ENCODE measurements at regions not wholly inside any gene's neighbourhood (a gene's known extent, or its start where the extent isn't known, plus 50 kb on each side); places are given as distances from the start of the nearest gene placed in this dataset.
"Not testable (repeated sequence)": the region's sequence is repeated elsewhere in the genome, so short reads cannot be mapped to it uniquely, and the experiment has no call there.

DNA sequence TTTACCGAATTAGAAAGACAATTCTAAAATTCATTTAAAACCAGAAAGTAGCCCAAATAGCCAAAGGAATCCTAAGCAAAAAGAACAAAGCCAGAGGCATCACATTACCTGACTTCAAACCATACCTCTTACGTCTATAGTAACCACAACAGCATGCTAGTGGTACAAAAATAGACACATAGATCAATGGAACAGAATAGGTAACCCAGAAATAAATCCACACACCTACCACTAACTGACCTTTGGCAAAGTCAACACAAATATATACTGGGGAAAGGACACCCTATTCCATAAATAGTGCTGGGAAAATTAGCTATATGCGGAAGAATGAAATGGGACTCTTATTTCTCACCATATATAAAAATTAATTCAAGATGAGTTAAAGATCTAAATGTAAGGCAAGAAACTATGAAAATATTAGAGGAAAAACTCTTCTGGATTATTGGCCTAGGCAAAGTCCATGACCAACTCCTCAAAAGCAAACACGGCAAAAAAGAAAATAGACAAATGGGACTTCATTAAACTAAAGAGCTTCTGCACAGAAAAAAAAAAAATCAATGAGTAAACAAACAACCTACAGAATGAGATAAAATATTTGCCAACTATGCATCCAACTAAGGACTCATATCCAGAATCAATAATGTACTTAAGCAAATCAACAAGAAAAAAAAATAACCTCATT lies 568.9 kb downstream of the SOX5 start:
- no peak overlapping the region for H3K4me3 ChIP-seq (ENCODE audit: low read length)
- H3K27ac ChIP-seq (ENCODE audit: low read depth, low read length): no peak overlapping the region
- H3K9me2 ChIP-seq (replicated peaks; ENCODE audit: control insufficient read depth, low read length): no peaks in the 10 kb centered on the region
- no peaks in the 10 kb centered on the region; the same call in 1 of the 2 replicates for H3K9me3 ChIP-seq (ENCODE audit: control insufficient read depth, insufficient read depth, low read length)
- no peak overlapping the region for H3K4me2 ChIP-seq (ENCODE audit: low read length)
- no peaks in the 10 kb centered on the region for H3F3A ChIP-seq (ENCODE audit: control insufficient read depth, insufficient read depth)
- no peaks in the 10 kb centered on the region for H3K79me2 ChIP-seq (ENCODE audit: control insufficient read depth, low read length)
- H3K4me1 ChIP-seq (ENCODE audit: control insufficient read depth, low read length): no peaks in the 10 kb centered on the region
- no peaks in the 10 kb centered on the region for H3K36me3 ChIP-seq (ENCODE audit: control insufficient read depth, low read length)
- H4K20me1 ChIP-seq (ENCODE audit: control insufficient read depth, insufficient read depth, low read depth, low read length): no peaks in the 10 kb centered on the region
- TF ChIP-seq CTCF (IDR thresholded peaks at IDR 0.05; ENCODE audit: low read depth, low read length, poor library complexity, severe bottlenecking) (no peak), EZH2phosphoT487 (IDR thresholded peaks at IDR 0.05; ENCODE audit: borderline replicate concordance, low read length) (no peak)
- no peaks in the 10 kb centered on the region for H3K27me3 ChIP-seq (ENCODE audit: control insufficient read depth, low read length)

- not testable (repeated sequence) for H3K4me2 ChIP-seq (ENCODE audit: low read length); H3K4me1 ChIP-seq (ENCODE audit: control insufficient read depth, low read length); H3K9me3 ChIP-seq (ENCODE audit: control insufficient read depth, insufficient read depth, low read length); H3K27ac ChIP-seq (ENCODE audit: low read depth, low read length); H4K20me1 ChIP-seq (ENCODE audit: control insufficient read depth, insufficient read depth, low read depth, low read length); H3K27me3 ChIP-seq (ENCODE audit: control insufficient read depth, low read length); H3F3A ChIP-seq (ENCODE audit: control insufficient read depth, insufficient read depth); H3K9me2 ChIP-seq (replicated peaks; ENCODE audit: control insufficient read depth, low read length); H3K4me3 ChIP-seq (ENCODE audit: low read length); H3K79me2 ChIP-seq (ENCODE audit: control insufficient read depth, low read length); H3K36me3 ChIP-seq (ENCODE audit: control insufficient read depth, low read length)
Measured at GRCh38 chr12:23388898-23389297, 560.6 kb downstream of the SOX5 start.

DNA sequence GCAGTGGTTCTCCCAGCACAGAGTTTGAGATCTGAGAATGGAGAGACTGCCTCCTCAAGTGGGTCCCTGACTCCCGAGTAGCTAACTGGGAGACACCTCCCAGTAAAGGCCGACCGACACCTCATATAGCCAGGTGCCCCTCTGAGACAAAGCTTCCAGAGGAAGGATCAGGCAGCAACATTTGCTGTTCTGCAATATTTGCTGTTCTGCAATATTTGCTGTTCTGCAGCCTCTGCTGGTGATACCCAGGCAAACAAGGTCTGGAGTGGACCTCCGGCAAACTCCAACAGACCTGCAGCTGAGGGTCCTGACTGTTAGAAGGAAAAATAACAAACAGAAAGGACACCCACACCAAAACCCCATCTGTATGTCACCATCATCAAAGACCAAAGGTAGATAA lies 560.2 kb downstream of the SOX5 start:
- not testable (repeated sequence) for H3K27ac ChIP-seq (ENCODE audit: low read depth, low read length); H3K4me1 ChIP-seq (ENCODE audit: control insufficient read depth, low read length); H3K4me2 ChIP-seq (ENCODE audit: low read length); H4K20me1 ChIP-seq (ENCODE audit: control insufficient read depth, insufficient read depth, low read depth, low read length); H3K36me3 ChIP-seq (ENCODE audit: control insufficient read depth, low read length); H3K27me3 ChIP-seq (ENCODE audit: control insufficient read depth, low read length); H3K79me2 ChIP-seq (ENCODE audit: control insufficient read depth, low read length); H3K9me3 ChIP-seq (ENCODE audit: control insufficient read depth, insufficient read depth, low read length); H3K9me2 ChIP-seq (replicated peaks; ENCODE audit: control insufficient read depth, low read length); H3K4me3 ChIP-seq (ENCODE audit: low read length); H3F3A ChIP-seq (ENCODE audit: control insufficient read depth, insufficient read depth)

DNA sequence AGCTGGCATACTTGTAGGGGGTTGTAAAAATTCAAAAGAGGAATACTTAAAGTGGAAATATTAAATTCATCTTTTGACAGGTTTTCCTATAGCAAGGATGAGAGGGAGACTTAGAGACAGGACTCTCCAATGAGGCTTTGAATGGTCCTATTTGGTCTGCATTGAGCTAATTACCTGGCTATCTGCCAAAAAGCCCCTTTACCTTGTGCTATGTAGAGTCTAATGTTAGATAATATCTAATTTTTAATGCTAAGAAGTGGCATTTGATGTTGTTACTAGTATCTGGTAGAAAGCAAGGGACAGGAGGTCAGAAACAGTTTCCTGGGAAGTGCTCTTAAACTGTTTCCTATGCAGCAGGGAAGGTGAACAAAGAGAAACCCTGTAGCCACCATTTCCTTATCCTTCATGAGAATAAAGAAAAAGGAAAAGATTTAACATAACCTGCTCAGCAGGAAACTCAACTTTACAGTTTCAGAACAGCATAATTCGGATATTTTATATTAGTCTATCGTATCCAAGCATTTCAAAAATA lies 550.0 kb downstream of the SOX5 start:
- H3K4me3 ChIP-seq (ENCODE audit: low read length): no peak overlapping the region
- H3K4me1 ChIP-seq (ENCODE audit: control insufficient read depth, low read length): no peaks in the 10 kb centered on the region
- no peaks in the 10 kb centered on the region for H3K27me3 ChIP-seq (ENCODE audit: control insufficient read depth, low read length)
- H3F3A ChIP-seq (ENCODE audit: control insufficient read depth, insufficient read depth): no peaks in the 10 kb centered on the region
- no peaks in the 10 kb centered on the region for H3K79me2 ChIP-seq (ENCODE audit: control insufficient read depth, low read length)
- no peaks in the 10 kb centered on the region for H3K9me3 ChIP-seq (ENCODE audit: control insufficient read depth, insufficient read depth, low read length)
- no peaks in the 10 kb centered on the region for H3K36me3 ChIP-seq (ENCODE audit: control insufficient read depth, low read length)
- no peak overlapping the region for H3K27ac ChIP-seq (ENCODE audit: low read depth, low read length)
- no peaks in the 10 kb centered on the region for H3K9me2 ChIP-seq (replicated peaks; ENCODE audit: control insufficient read depth, low read length)
- H3K4me2 ChIP-seq (ENCODE audit: low read length): no peak overlapping the region
- TF ChIP-seq CTCF (IDR thresholded peaks at IDR 0.05; ENCODE audit: low read depth, low read length, poor library complexity, severe bottlenecking): no peak
- no peaks in the 10 kb centered on the region for H4K20me1 ChIP-seq (ENCODE audit: control insufficient read depth, insufficient read depth, low read depth, low read length)
